ENCODE measurements at regions not wholly inside any gene's neighbourhood (a gene's known extent, or its start where the extent isn't known, plus 50 kb on each side); places are given as distances from the start of the nearest gene placed in this dataset.

GRCh38 chr10:101295261-101295660 lies 58.7 kb upstream of the BTRC start:
- TF ChIP-seq CTCF (conservative IDR thresholded peaks at IDR 0.05) (no peak), ZFX (IDR thresholded peaks at IDR 0.05) (no peak)
